ENCODE measurements at regions not wholly inside any gene's neighbourhood (a gene's known extent, or its start where the extent isn't known, plus 50 kb on each side); places are given as distances from the start of the nearest gene placed in this dataset.

DNA sequence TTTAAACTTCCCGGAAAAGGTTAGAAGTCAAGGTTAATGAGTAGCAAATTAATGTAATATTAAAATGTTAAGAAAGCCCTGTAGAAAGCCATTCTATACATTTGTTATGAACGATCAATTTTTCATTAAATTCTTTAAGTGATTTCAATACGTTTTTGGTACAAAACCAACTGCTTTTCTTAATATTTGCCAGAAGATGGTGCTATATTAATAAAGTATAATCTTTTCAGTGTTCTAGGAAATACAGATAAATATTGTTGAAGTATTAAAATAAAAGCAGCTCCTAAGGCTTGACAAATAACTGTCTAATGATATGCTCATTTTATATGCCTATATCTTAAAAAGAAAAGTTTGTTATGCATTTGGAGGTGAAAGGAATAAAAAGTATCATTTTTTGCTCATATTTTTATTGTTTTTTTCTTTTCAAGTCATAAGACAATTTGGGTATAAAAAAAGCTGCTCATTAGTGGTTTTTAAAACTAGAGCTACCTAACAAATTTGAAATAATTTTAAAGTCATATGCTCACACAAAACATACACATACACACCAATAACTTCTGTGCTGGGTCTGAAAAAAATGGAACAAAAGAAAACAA lies 130.3 kb upstream of the POT1 start:
- TF ChIP-seq, protein P1, sequence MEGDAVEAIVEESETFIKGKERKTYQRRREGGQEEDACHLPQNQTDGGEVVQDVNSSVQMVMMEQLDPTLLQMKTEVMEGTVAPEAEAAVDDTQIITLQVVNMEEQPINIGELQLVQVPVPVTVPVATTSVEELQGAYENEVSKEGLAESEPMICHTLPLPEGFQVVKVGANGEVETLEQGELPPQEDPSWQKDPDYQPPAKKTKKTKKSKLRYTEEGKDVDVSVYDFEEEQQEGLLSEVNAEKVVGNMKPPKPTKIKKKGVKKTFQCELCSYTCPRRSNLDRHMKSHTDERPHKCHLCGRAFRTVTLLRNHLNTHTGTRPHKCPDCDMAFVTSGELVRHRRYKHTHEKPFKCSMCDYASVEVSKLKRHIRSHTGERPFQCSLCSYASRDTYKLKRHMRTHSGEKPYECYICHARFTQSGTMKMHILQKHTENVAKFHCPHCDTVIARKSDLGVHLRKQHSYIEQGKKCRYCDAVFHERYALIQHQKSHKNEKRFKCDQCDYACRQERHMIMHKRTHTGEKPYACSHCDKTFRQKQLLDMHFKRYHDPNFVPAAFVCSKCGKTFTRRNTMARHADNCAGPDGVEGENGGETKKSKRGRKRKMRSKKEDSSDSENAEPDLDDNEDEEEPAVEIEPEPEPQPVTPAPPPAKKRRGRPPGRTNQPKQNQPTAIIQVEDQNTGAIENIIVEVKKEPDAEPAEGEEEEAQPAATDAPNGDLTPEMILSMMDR (IDR thresholded peaks at IDR 0.05): no peak
- no peak for ATAC-seq (ENCODE audit: low FRiP score)
- DNase-seq (ENCODE audit: low spot score): no peak

GRCh38 chr7:125057963-125058362 lies 128.3 kb upstream of the POT1 start:
- TF ChIP-seq, protein P1 (IDR thresholded peaks at IDR 0.05): no peak
- DNase-seq (ENCODE audit: low spot score) (no peak), ATAC-seq (ENCODE audit: low FRiP score) (no peak)

- DNase-seq (ENCODE audit: low spot score) (no peak), ATAC-seq (ENCODE audit: low FRiP score) (no peak)
- TF ChIP-seq, protein P1 (IDR thresholded peaks at IDR 0.05): no peak
Measured at GRCh38 chr7:125055376-125055775, 125.8 kb upstream of the POT1 start.

DNA sequence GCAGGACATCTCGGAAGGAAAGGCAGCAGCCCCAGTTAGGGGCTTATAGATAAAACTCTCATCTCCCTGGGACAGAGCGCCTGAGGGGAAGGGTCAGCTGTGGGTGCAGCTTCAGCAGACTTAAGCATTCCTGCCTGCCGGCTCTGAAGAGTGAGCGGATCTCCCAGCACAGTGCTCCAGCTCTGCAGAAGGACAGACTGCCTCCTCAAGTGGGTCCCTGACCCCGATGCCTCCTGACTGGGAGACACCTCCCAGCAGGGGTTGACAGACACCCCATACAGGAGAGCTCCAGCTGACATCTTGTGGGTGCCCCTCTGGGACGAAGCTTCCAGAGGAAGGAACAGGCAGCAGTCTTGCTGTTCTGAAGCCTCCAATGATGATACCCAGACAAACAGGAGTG lies 117.1 kb upstream of the POT1 start:
- TF ChIP-seq, protein P1 (IDR thresholded peaks at IDR 0.05): no peak
- DNase-seq (ENCODE audit: low spot score) (no peak), ATAC-seq (ENCODE audit: low FRiP score) (no peak)

DNA sequence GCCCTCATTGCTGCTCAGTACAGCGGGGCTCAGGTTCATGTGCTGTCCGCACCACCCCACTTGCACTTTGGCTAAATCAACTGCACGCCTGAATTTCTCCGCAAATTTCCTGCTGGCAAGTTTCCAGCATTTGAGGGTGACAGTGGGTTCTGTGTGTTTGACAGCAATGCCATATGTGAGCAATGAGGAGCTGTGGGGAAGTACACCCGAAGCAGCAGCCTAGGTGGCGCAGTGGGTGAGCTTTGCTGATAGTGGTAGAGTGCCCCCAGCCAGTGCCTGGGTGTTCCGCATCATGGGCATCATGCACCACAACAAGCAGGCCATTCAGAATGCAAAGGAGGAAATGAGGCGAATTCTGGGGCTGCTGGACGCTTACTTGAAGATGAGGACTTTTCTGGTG lies 103.9 kb upstream of the POT1 start:
- TF ChIP-seq, protein P1 (IDR thresholded peaks at IDR 0.05): no peak
- ATAC-seq (ENCODE audit: low FRiP score) (no peak), DNase-seq (ENCODE audit: low spot score) (no peak)

DNA sequence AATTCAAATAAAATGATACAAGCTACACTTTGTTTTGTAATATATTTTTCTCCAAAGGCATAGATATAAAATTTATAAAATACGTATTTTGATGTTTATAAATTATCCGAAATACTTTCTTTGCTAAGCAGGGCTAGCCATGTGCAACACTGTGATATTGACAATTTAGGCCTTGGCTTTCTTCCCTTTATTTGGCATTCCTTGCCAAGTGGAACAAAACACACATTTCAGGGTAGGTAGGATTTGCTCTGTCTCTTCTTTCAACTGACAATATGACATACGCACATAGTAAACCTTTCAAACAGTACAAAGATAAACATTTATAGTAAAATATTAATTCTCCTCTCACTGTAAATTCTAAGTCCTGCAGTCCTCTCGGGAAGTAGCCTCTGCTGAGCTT lies 103.3 kb upstream of the POT1 start:
- ATAC-seq (ENCODE audit: low FRiP score) (no peak), DNase-seq (ENCODE audit: low spot score) (no peak)
- TF ChIP-seq, protein P1 (IDR thresholded peaks at IDR 0.05): no peak

GRCh38 chr7:125030756-125031387 lies 101.2 kb upstream of the POT1 start:
- DNase-seq (ENCODE audit: low spot score) (no peak), ATAC-seq (ENCODE audit: low FRiP score) (no peak)
- TF ChIP-seq, protein P1 (IDR thresholded peaks at IDR 0.05): no peak

Data from omental fat pad (tissue), 3 donors.